NCI-H460 (cell line): ENCODE measurements at regions not wholly inside any gene's neighbourhood (a gene's known extent, or its start where the extent isn't known, plus 50 kb on each side); places are given as distances from the start of the nearest gene placed in this dataset.

ENCODE experiments used
- DNase-seq: peaks from one replicate; pipeline ENCODE4 v3.0.0-alpha.2; 2016; ENCODE audit warnings: low read depth; ENCODE audit errors: extremely low read depth

- DNase-seq, result no peak
Observed at GRCh38 chr1:88029142-88029541, 654.9 kb upstream of the PKN2 start.

GRCh38 chr1:88029899-88030298, 654.2 kb upstream of the PKN2 start:
- DNase-seq, result no peak

- no peak for DNase-seq
Observed at GRCh38 chr1:88035578-88035977, 648.5 kb upstream of the PKN2 start.

- DNase-seq, result no peak
Observed at GRCh38 chr1:88036345-88037014, 647.6 kb upstream of the PKN2 start.

- no peak for DNase-seq
Observed at GRCh38 chr1:88039240-88039639, 644.8 kb upstream of the PKN2 start.

GRCh38 chr1:88043834-88044233, 640.2 kb upstream of the PKN2 start:
- DNase-seq, result no peak

GRCh38 chr1:88052167-88052566, 631.9 kb upstream of the PKN2 start:
- DNase-seq, result no peak

GRCh38 chr1:88053065-88053464, 631.0 kb upstream of the PKN2 start:
- DNase-seq, result no peak

GRCh38 chr1:88056881-88057280, 627.2 kb upstream of the PKN2 start:
- no peak for DNase-seq

- no peak for DNase-seq
Observed at GRCh38 chr1:88058205-88058604, 625.9 kb upstream of the PKN2 start.

GRCh38 chr1:88060112-88060673, 623.9 kb upstream of the PKN2 start:
- DNase-seq, result no peak

GRCh38 chr1:88060750-88061491, 623.2 kb upstream of the PKN2 start:
- no peak for DNase-seq

GRCh38 chr1:88061492-88062177, 622.4 kb upstream of the PKN2 start:
- no peak for DNase-seq

GRCh38 chr1:88062650-88063153, 621.4 kb upstream of the PKN2 start:
- DNase-seq, result no peak

GRCh38 chr1:88063605-88064004, 620.5 kb upstream of the PKN2 start:
- DNase-seq, result no peak

GRCh38 chr1:88068407-88068960, 615.6 kb upstream of the PKN2 start:
- no peak for DNase-seq

- DNase-seq, result no peak
Observed at GRCh38 chr1:88070956-88071355, 613.1 kb upstream of the PKN2 start.

- no peak for DNase-seq
Observed at GRCh38 chr1:88074661-88075060, 609.4 kb upstream of the PKN2 start.

GRCh38 chr1:88075813-88076212, 608.3 kb upstream of the PKN2 start:
- DNase-seq, result no peak

- no peak for DNase-seq
Observed at GRCh38 chr1:88079036-88079435, 605.0 kb upstream of the PKN2 start.

- DNase-seq, result no peak
Observed at GRCh38 chr1:88080875-88081274, 603.2 kb upstream of the PKN2 start.
